ENCODE measurements at regions not wholly inside any gene's neighbourhood (a gene's known extent, or its start where the extent isn't known, plus 50 kb on each side); places are given as distances from the start of the nearest gene placed in this dataset.
"Not testable (repeated sequence)": the region's sequence is repeated elsewhere in the genome, so short reads cannot be mapped to it uniquely, and the experiment has no call there.

DNA sequence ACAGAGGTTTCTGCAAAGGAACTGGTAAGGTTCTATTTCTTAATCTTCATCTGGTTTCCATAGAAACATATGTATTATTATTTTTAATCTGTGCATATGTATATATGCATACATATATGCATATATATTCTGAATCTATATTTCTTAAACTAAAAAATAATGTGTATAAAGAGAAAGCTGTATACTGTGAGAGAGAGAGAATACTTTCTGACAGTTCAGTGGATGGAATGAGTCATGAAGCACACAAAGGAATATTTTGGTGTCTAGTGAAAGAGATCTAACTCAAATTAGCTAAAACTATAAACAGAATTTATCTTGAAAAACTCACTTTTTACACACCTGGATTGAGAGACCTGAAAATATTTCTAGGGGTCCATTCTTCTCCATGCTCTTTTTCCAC is 1929.3 kb upstream of the LRRTM1 start:
- DNase-seq (ENCODE audit: low spot score): no peak

DNA sequence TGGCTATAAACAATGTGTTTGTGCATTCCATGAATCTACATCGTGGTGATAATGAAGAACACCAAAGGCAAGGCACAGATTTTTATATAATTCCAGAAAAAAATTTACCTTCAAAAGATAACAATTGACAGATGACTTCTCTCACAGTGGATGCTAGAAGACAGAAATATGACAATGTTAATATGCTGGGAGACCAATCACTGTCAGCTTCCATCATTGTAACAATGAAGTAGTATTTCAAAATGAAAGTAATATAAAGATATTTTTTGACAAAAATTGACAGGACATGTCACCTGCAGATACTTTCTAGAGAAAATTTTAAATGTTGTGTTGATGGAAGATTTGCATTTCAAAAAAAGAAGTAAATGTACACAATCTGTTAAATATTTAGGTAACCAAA is 1925.9 kb upstream of the LRRTM1 start:
- no peak for DNase-seq (ENCODE audit: low spot score)

DNA sequence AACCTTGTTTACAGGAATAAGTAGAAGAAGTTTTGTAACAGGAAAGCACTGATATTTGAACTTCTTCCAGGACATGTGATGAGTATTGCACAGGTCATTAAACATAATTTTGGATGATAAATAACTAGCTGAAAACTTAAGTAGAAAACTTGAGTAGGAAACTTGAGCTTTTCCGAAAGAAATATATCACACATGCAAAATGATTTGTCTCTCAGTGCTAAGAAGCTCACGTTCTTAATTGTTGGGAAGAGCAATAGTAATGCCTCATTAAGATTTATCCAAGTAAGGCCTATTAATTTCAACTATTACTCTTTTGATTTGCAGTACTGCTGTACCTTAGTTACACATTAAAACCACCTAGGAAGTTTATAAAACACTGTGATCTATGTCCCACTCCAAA is 1921.9 kb upstream of the LRRTM1 start:
- DNase-seq (ENCODE audit: low spot score): no peak

DNA sequence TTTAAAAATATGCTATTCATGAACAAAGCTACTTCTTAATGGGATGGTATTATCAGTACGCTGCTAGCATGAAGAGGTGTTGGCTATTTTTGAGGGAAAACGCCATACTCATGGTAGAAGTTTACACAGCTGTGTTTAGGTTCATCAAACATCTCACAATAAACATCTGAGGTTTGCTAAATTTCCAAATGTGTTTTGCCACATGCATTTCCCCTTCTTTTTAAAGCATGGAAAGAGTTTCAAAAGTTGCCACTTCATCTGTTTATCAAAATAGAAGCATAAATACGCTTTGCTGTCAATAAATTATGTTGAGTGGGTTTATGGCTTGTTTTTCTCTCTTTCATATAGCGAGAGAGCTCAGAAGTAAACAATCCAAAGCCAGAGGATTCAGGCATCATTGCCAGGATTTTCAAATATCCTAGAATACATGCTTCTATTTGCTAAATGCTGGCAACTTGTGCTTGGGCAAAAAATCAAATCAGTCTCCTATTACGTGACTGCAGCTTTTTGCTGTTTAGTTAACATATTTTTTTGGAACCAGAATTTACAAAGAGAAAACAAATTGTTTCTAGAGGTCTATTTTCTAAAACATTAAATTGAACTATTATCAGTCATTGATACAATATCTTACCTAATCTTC is 1919.9 kb upstream of the LRRTM1 start:
- DNase-seq (ENCODE audit: low spot score): no peak

DNA sequence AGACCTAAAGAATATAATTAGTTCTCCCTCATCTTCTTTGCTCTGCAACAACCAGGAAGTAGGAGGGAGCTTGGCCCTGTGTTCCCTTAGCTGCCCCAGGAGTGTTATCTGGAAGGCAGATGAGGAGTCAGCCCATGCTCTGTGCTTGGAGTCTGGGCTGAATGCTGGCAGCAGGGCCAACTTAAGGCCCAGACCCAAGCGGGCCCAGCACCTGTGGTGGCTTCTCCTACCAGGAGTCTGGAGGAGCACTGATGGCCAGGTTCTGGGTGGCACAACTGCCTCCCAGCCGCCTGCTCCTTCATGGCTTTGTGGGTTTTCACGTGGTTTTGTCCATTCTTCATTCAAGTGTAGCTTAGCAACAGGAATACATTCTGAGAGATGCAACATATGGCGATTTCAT is 1910.7 kb upstream of the LRRTM1 start:
- no peak for DNase-seq (ENCODE audit: low spot score)

- no peak for DNase-seq (ENCODE audit: low spot score)
Measured at GRCh38 chr2:82199493-82199852, 1894.9 kb upstream of the LRRTM1 start.

DNA sequence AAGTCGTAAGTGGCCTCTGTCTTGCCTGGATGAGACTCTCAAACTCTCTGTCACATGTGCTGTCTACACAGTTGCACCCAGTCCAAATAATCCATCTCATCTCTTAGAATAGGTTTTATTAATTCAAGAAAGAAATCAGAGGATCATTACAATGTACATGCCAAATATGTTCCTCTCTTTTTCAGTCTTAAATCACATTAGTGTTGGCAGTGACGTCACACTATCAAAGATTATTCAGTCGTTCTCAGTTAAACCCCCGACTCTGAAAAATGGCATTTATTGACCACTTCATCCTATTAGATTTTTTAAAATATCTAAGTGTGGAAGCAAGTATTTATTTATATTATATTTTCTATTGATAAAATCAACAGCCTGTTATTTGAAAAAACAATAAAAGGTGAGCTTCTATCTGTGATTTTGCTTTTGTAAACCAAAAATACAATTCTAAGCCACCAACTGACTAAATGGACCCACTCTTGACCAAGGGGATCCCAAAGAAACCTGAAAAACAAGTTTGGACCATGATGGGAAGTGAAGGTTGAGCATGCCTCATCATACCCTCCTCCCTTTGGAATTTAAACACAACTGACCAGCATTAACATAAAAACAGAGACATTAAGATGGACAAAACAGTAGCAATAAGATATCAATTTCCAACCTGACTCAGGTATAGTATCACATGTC is 1894.4 kb upstream of the LRRTM1 start:
- DNase-seq (ENCODE audit: low spot score): no peak

- no peak for DNase-seq (ENCODE audit: low spot score)
Measured at GRCh38 chr2:82182270-82182669, 1877.7 kb upstream of the LRRTM1 start.

GRCh38 chr2:82175210-82175609 is 1870.7 kb upstream of the LRRTM1 start:
- DNase-seq (ENCODE audit: low spot score): not testable (repeated sequence)

DNA sequence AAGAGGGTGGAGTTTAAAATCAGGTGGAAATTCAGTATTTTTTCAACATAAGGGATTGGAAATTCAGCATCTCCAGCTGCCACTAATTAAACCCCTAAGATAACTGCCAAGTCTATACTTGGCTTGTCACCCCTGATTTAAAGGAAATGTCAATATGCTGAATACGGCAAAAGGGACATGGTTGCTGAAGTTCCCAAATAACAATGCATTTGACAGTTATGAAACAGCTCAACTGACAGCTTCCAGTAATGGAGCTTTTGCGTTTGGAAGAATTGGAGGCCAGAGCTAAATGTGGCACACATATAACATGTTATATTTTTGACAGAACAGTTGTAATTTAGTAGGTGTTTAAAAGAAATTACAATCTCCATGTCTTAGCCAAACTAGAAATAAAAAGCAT is 1867.9 kb upstream of the LRRTM1 start:
- DNase-seq (ENCODE audit: low spot score): no peak

- DNase-seq (ENCODE audit: low spot score): no peak
Measured at GRCh38 chr2:82169379-82169778, 1864.8 kb upstream of the LRRTM1 start.

DNA sequence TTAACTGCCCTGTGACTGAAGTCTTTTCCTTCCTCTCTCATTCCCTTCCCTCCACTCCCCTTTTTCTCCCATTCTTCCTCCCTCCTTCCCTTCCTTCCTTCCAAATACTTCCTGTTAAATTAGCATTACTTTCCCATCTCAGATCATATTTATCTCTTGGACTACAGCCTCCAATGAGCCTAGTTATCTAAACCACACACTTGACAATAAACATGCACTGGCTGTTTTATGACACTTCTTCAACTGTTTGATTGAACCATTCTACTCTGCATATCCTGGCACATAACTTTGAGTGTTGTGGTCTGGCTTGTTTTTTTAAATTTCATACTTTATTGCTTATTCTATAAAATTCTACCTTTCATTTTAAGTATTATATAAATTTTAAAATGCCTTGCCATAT is 1860.8 kb upstream of the LRRTM1 start:
- no peak for DNase-seq (ENCODE audit: low spot score)

DNA sequence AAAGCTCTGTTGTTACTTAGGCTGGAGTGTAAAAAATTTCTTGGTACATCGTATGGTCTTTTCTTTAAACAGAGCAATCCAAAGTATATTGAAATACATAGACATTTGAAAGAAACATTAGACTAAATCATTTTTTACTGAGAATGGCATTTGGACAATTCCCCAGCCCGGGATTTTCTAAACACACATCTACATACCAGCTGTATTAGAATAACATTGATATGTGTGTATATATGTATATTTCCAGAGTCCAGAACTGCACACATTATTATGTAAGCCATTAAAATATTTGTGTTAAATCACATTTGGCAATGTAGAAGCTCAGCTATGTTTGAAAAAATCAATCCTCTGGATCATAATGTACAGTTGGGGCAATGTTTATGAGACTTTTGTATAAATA is 1853.6 kb upstream of the LRRTM1 start:
- no peak for DNase-seq (ENCODE audit: low spot score)

- DNase-seq (ENCODE audit: low spot score): no peak
Measured at GRCh38 chr2:82155469-82155868, 1850.9 kb upstream of the LRRTM1 start.

- DNase-seq (ENCODE audit: low spot score): no peak
Measured at GRCh38 chr2:82143343-82143742, 1838.8 kb upstream of the LRRTM1 start.

- DNase-seq (ENCODE audit: low spot score): no peak
Measured at GRCh38 chr2:82139979-82140611, 1835.5 kb upstream of the LRRTM1 start.

- DNase-seq (ENCODE audit: low spot score): no peak
Measured at GRCh38 chr2:82137441-82137840, 1832.9 kb upstream of the LRRTM1 start.

DNA sequence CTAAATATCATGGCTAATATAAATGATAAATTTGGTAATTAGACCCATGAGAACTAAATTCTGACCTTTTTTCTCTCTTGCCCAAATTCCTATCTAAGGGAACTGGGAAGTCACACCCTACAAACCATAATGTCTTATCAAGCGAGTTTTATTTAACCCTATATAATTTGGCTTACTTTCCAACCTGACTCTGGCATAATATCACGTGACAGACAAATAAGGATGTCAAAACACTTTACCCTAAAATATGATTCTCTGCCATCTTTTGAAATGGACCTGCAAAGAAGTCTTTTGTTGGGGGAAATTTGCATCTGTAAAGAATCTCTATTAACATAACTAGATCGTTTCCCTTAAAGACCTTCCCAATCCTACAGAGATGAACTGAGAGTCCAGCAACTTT is 1823.5 kb upstream of the LRRTM1 start:
- no peak for DNase-seq (ENCODE audit: low spot score)

GRCh38 chr2:82124629-82125028 is 1820.1 kb upstream of the LRRTM1 start:
- DNase-seq (ENCODE audit: low spot score): no peak

GRCh38 chr2:82120654-82121053 is 1816.1 kb upstream of the LRRTM1 start:
- DNase-seq (ENCODE audit: low spot score): no peak

GRCh38 chr2:82120115-82120514 is 1815.6 kb upstream of the LRRTM1 start:
- no peak for DNase-seq (ENCODE audit: low spot score)

DNA sequence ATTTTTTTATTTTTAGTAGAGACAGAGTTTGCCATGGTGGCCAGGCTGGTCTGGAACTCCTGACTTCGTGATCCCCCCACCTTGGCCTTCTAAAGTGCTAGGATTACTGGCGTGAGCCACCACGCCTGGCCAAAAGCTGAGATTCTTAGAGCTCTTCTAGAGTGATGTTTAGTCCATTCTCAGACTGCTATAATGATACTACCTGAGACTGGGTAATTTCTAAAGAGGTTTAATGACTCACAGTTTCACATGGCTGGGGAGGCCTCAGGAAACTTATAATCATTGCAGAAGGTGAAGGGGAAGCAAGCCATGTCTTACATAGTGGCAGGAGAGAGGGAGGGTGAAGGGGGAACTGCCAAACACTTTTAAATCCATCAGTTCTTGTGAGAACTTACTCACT is 1804.9 kb upstream of the LRRTM1 start:
- DNase-seq (ENCODE audit: low spot score): no peak

GRCh38 chr2:82098617-82099016 is 1794.1 kb upstream of the LRRTM1 start:
- no peak for DNase-seq (ENCODE audit: low spot score)

DNA sequence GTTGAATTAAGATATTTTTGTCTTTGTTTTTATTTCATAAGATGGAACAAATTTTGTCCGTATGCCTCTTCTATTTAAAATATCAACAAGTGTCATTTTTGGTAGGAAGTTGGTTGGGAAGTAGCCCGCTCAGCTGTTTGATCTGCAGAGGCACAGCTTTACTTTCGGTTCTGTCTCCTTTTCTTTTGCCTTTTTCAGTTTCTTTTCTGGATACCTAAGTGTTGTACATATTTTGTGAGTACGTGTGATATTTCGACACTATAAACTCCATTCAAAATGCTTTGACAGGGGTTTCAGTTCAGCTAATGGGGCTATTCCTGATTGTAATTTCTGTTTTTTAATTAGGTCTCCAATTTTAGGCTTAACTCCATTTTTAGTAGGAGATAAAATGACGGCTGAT is 1785.0 kb upstream of the LRRTM1 start:
- no peak for DNase-seq (ENCODE audit: low spot score)
